ENCODE measurements at regions not wholly inside any gene's neighbourhood (a gene's known extent, or its start where the extent isn't known, plus 50 kb on each side); places are given as distances from the start of the nearest gene placed in this dataset.

GRCh38 chr7:142414915-142415314 is 157.1 kb upstream of the PRSS58 start:
- no peak for DNase-seq (ENCODE audit: insufficient read length, low spot score)
- no peak for TF ChIP-seq CTCF (IDR thresholded peaks at IDR 0.05; ENCODE audit: insufficient read depth, missing control alignments)
- FAIRE-seq: no peak

GRCh38 chr7:142414135-142414534 is 156.3 kb upstream of the PRSS58 start:
- no peak for FAIRE-seq
- DNase-seq (ENCODE audit: insufficient read length, low spot score): no peak
- TF ChIP-seq CTCF (IDR thresholded peaks at IDR 0.05; ENCODE audit: insufficient read depth, missing control alignments): no peak

- DNase-seq (ENCODE audit: insufficient read length, low spot score) (no peak), FAIRE-seq (no peak)
- no peak for TF ChIP-seq CTCF (IDR thresholded peaks at IDR 0.05; ENCODE audit: insufficient read depth, missing control alignments)
These were observed 155.6 kb upstream of the PRSS58 start for GRCh38 chr7:142413280-142414000.

- DNase-seq (ENCODE audit: insufficient read length, low spot score): no peak
- TF ChIP-seq CTCF (IDR thresholded peaks at IDR 0.05; ENCODE audit: insufficient read depth, missing control alignments): peak; percentile 34
- FAIRE-seq: no peak
These were observed 154.8 kb upstream of the PRSS58 start for GRCh38 chr7:142412551-142413193.

DNA sequence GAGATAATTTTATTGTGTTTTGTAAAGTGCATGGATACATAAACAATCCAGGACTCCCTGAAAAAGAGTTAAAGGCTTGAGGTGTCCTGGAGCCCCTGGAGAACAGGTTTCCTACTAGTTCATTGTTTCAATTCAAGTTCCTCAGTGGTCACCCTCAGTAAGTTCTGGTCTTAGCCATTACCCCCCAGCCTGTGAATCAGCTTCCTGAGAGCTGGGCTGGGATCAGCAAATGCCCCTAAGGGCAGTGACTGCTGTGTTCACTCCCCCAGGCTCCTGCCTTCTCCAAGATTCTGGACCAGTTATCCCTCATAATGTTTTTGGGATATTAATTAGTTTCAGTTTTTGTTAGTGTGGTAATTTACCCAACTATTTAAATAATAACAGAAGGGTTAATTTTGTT is 151.6 kb upstream of the PRSS58 start:
- no peak for FAIRE-seq
- TF ChIP-seq CTCF (IDR thresholded peaks at IDR 0.05; ENCODE audit: insufficient read depth, missing control alignments): no peak
- no peak for DNase-seq (ENCODE audit: insufficient read length, low spot score)

DNA sequence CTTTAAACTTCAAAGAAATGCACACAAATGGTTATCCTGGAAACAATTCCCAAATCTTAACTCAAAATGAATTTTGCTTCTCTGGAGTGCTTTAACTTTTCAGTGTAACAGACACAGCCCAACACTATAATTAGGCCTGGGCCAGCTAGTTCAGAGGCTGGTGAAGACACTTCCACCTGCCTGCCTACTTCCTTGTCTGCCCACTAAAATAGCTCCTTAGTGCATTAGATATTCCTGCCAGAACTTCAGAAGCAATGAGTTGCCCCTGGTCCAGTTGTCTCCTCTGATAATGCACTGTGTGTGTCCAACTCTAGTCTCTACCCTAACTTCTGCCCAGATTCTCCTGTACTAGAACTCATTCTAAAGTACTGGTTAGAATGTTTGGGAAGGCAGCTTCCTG is 150.9 kb upstream of the PRSS58 start:
- no peak for TF ChIP-seq CTCF (IDR thresholded peaks at IDR 0.05; ENCODE audit: insufficient read depth, missing control alignments)
- no peak for FAIRE-seq

DNA sequence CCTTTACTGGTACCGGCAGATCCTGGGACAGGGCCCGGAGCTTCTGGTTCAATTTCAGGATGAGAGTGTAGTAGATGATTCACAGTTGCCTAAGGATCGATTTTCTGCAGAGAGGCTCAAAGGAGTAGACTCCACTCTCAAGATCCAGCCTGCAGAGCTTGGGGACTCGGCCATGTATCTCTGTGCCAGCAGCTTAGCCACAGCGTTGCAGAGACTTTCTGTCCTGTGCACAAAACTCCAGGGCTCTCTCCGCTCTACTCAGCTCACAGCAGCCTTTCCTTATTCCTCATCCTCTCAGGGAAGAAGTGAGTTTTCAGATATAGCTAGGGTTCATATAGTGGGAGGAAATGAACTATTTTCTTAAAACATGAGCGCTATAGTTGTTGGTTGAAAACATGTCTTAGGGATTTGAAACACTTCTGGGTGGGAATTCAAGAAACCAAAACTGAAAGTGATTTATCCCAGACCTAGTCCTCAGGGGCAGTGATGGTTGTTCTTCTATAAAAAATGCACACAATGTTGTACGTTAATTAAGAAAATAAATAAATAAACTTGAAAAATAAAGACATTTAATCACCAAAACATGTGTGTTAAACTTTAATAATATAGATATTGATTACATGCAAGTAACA is 150.2 kb upstream of the PRSS58 start:
- FAIRE-seq (no peak), DNase-seq (ENCODE audit: insufficient read length, low spot score) (no peak)
- no peak for TF ChIP-seq CTCF (IDR thresholded peaks at IDR 0.05; ENCODE audit: insufficient read depth, missing control alignments)

More for the DNA sequence above, 150.9 kb upstream of the PRSS58 start:
- no peak for DNase-seq (ENCODE audit: insufficient read length, low spot score)
